Adrenal gland (tissue), 9 donors: ENCODE measurements at regions not wholly inside any gene's neighbourhood (a gene's known extent, or its start where the extent isn't known, plus 50 kb on each side); places are given as distances from the start of the nearest gene placed in this dataset.

Experiments
- DNase-seq, 7 donors: peaks; one replicate each; pipeline ENCODE4 v3.0.0-alpha.2; 2019 to 2020
- H3K27ac ChIP-seq, 5 donors: fragments of 200-600 bp; sonication (generic) in 4 of 5; 1 replicate in 3 of 5; 2 replicates in 2 of 5; pipeline versions ENCODE4 v1.5.1 to v1.8.0; 2016 to 2020; ENCODE audit warnings: mild to moderate bottlenecking in 1 of 5
- H3K27me3 ChIP-seq: fragments of 200-600 bp; 2 replicates; pipeline ENCODE4 v1.8.0; 2021
- H3K36me3 ChIP-seq, 2 donors: fragments of 200-600 bp; replicated peaks in 1 of 2; 1 replicate in 1 of 2; 2 replicates in 1 of 2; pipeline versions ENCODE4 v1.5.1 to v1.8.0; 2018 to 2022
- H3K4me1 ChIP-seq, 2 donors: fragments of 200-600 bp; replicated peaks in 1 of 2; 1 replicate in 1 of 2; 2 replicates in 1 of 2; pipeline versions ENCODE4 v1.5.1 to v1.8.0; 2018 to 2021
- H3K4me3 ChIP-seq, 4 donors: fragments of 200-600 bp; sonication (generic) in 3 of 4; one replicate each; pipeline ENCODE4 v1.5.1; 2016 to 2018
- H3K9me3 ChIP-seq, 3 donors: fragments of 200-600 bp; sonication (generic) in 1 of 3; replicated peaks in 1 of 3; 1 replicate in 2 of 3; 2 replicates in 1 of 3; pipeline versions ENCODE4 v1.5.1 to v1.8.0; 2016 to 2021
- CTCF ChIP-seq, 6 experiments: fragments of 450-650 bp in 4 of 6; fragments of 200-600 bp in 2 of 6; sonication (generic) in 1 of 6; IDR thresholded peaks; 1 replicate in 5 of 6; 2 replicates in 1 of 6; pipeline versions ENCODE4 v1.5.1 to v1.8.0; 2016 to 2021; ENCODE audit warnings: antibody characterized with exemption in 6 of 6, mild to moderate bottlenecking in 2 of 6, moderate library complexity in 1 of 6
- POLR2A ChIP-seq, 2 donors: fragments of 450-650 bp; IDR thresholded peaks; one replicate each; pipeline ENCODE4 v1.6.1; 2017; ENCODE audit warnings: antibody characterized with exemption in 2 of 2, mild to moderate bottlenecking in 2 of 2, moderate library complexity in 1 of 2
- WGBS, 4 donors: extraction: QIAGEN DNeasy Blood & Tissue Kit in 2 of 4; methylation state at CpG; one replicate each; pipeline versions ENCODE4 v1.1.5 to v1.1.7; 2013 to 2017; 5-methylcytosine and 5-hydroxymethylcytosine counted together
- intact Hi-C, 2 donors: fragments of 100-400 bp; cut with DNase I; formaldehyde crosslinking; loops; one replicate each; pipeline versions ENCODE4 v1.14.1 to v1.15.0; 2022 to 2023
- donor health status: healthy with polysubstance abuse.
- donor health status: Bipolar disorder and iron deficiency.
- donor health status: DM: yes; HTN: yes; CAD: no.
- donor health status: DM: no; HTN: no; CAD: no.
- donor health status: DM: no; HTN: no; CAD: no.

- TF ChIP-seq CTCF (IDR thresholded peaks at IDR 0.05): no peak
- no peak for TF ChIP-seq POLR2A (IDR thresholded peaks at IDR 0.05)
- 73 to 81% (median 73%) methylated on average over 6 of the region's 6 CpGs for WGBS, 4 donors
- no peak overlapping the region for H3K4me3 ChIP-seq
- H3K4me1 ChIP-seq: no peaks in the 10 kb centered on the region
- no peak for DNase-seq
- H3K9me3 ChIP-seq: no peaks in the 10 kb centered on the region
- no peak overlapping the region for H3K27ac ChIP-seq
- intact Hi-C loops: no loop called here
- peaks cover 8% of the 10 kb centered on the region for H3K27me3 ChIP-seq
- H3K36me3 ChIP-seq: no peaks in the 10 kb centered on the region
Observed at GRCh38 chr12:111014547-111014946, 94.2 kb upstream of the MYL2 start.

GRCh38 chr12:111012918-111013317 lies 92.5 kb upstream of the MYL2 start:
- Histone ChIP-seq H3K36me3 (no peaks in the 10 kb centered on the region), H3K9me3 (no peaks in the 10 kb centered on the region), H3K4me3 (no peak overlapping the region), H3K27me3 (peaks cover 8% of the 10 kb centered on the region), H3K27ac (no peak overlapping the region), H3K4me1 (no peaks in the 10 kb centered on the region)
- 72 to 92% (median 86%) methylated on average over 3 of the region's 3 CpGs for WGBS, 4 donors
- no peak for DNase-seq
- intact Hi-C loops: no loop called here
- TF ChIP-seq POLR2A (IDR thresholded peaks at IDR 0.05): no peak
- no peak for TF ChIP-seq CTCF (IDR thresholded peaks at IDR 0.05)

- H3K27me3 ChIP-seq: peaks cover 8% of the 10 kb centered on the region
- WGBS, 4 donors: 83 to 90% (median 88%) methylated on average over 15 of the region's 15 CpGs
Observed at GRCh38 chr12:111011999-111012600, 91.7 kb upstream of the MYL2 start.

GRCh38 chr12:111010916-111011657 lies 90.7 kb upstream of the MYL2 start:
- no peak for DNase-seq
- intact Hi-C loops: no loop called here
- Histone ChIP-seq H3K4me3 (no peak overlapping the region), H3K4me1 (no peaks in the 10 kb centered on the region), H3K27ac (no peak overlapping the region), H3K9me3 (no peaks in the 10 kb centered on the region), H3K27me3 (peaks cover 9% of the 10 kb centered on the region), H3K36me3 (no peaks in the 10 kb centered on the region)
- 73 to 75% (median 74%) methylated on average over 6 of the region's 6 CpGs for WGBS, 4 donors
- no peak for TF ChIP-seq POLR2A (IDR thresholded peaks at IDR 0.05)
- no peak for TF ChIP-seq CTCF (IDR thresholded peaks at IDR 0.05)

More at GRCh38 chr12:111011999-111012600, 91.7 kb upstream of the MYL2 start:
- Histone ChIP-seq H3K27ac (no peak overlapping the region), H3K4me1 (no peaks in the 10 kb centered on the region), H3K36me3 (no peaks in the 10 kb centered on the region), H3K4me3 (no peak overlapping the region), H3K9me3 (no peaks in the 10 kb centered on the region)
- intact Hi-C loops: no loop called here
- TF ChIP-seq CTCF (IDR thresholded peaks at IDR 0.05) (no peak), POLR2A (IDR thresholded peaks at IDR 0.05) (no peak)
- no peak for DNase-seq
